ENCODE measurements at regions not wholly inside any gene's neighbourhood (a gene's known extent, or its start where the extent isn't known, plus 50 kb on each side); places are given as distances from the start of the nearest gene placed in this dataset.

DNA sequence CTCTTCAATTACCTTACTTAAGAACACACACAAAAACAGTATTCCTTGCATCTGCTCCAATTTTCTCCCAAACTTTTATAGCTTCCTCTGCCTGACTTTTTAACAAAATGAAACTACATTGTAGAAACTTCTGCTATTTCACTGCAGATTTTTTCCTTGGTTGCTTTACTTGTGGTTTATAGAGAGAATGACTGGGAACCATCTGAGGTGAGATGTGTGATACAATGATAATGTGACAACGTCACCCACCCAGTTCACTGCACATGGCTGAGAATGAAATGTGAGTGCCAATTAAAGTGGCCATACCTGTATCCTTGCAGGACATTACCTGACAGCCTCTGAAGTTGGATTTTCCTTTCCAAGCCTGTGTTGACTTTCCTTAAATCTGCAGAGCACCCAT is 258.4 kb downstream of the CD83 start:
- no peak overlapping the region for H3K27ac Mint-ChIP-seq (ENCODE audit: unreplicated experiment)
- Histone ChIP-seq H3K36me3 (ENCODE audit: control insufficient read depth, insufficient read depth, low read length) (no peaks in the 10 kb centered on the region), H3K4me3 (ENCODE audit: low read depth, low read length) (no peak overlapping the region), H3K9me3 (peaks cover 7% of the 10 kb centered on the region; the same call in 1 of the 2 replicates), H3K27me3 (replicated peaks; ENCODE audit: control insufficient read depth, insufficient read depth, low read length) (no peaks in the 10 kb centered on the region), H3K4me1 (peaks cover 9% of the 10 kb centered on the region; the same call in 1 of the 2 replicates)
- ChIA-PET POLR2A (no interaction called here), CTCF (no interaction called here)
- no peaks in the 10 kb centered on the region for H3K27me3 Mint-ChIP-seq (ENCODE audit: insufficient read depth, unreplicated experiment)
- H3K4me1 Mint-ChIP-seq (ENCODE audit: low read depth, unreplicated experiment) = peaks cover 1% of the 10 kb centered on the region
- no peaks in the 10 kb centered on the region for H3K36me3 Mint-ChIP-seq (ENCODE audit: insufficient read depth, unreplicated experiment)
- no peak for DNase-seq
- BruUV-seq (replicated peaks) = no TSS peak
- intact Hi-C loops (cut with micrococcal nuclease; ENCODE audit: unreplicated experiment) = no loop called here
- H3K4me3 Mint-ChIP-seq (ENCODE audit: unreplicated experiment) = no peak overlapping the region
- TF ChIP-seq, protein P1, sequence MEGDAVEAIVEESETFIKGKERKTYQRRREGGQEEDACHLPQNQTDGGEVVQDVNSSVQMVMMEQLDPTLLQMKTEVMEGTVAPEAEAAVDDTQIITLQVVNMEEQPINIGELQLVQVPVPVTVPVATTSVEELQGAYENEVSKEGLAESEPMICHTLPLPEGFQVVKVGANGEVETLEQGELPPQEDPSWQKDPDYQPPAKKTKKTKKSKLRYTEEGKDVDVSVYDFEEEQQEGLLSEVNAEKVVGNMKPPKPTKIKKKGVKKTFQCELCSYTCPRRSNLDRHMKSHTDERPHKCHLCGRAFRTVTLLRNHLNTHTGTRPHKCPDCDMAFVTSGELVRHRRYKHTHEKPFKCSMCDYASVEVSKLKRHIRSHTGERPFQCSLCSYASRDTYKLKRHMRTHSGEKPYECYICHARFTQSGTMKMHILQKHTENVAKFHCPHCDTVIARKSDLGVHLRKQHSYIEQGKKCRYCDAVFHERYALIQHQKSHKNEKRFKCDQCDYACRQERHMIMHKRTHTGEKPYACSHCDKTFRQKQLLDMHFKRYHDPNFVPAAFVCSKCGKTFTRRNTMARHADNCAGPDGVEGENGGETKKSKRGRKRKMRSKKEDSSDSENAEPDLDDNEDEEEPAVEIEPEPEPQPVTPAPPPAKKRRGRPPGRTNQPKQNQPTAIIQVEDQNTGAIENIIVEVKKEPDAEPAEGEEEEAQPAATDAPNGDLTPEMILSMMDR (IDR thresholded peaks at IDR 0.05; ENCODE audit: insufficient read depth in 1 of 2, low read depth in 1 of 2, low read length in 1 of 2, severe bottlenecking in 1 of 2, unreplicated experiment in 1 of 2) = no peak
- H3K9me3 Mint-ChIP-seq (ENCODE audit: unreplicated experiment) = peaks cover 18% of the 10 kb centered on the region

DNA sequence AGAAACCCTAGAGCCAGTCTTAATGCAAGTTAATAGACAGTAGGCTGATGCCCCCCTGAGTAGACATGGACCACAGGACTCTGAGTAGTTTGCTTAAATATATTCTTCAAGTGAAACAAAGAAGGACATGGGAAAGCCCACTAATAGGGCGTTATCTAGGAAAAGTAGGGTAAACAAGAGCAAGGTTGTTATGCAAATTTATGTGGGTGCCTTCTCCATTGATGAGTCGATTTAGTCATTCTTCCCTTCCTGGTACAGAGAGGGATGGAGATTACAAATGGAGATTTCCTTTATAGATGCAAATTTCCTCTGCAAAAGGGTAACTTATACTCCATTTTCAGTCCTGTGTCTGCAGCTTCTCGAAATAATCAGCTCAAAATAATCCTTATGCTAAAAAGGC is 262.0 kb downstream of the CD83 start:
- intact Hi-C loops (cut with micrococcal nuclease; ENCODE audit: unreplicated experiment) = no loop called here
- no peak overlapping the region for H3K4me3 Mint-ChIP-seq (ENCODE audit: unreplicated experiment)
- ChIA-PET POLR2A (no interaction called here), CTCF (no interaction called here)
- Histone ChIP-seq H3K9me3 (peaks cover 7% of the 10 kb centered on the region; the same call in 1 of the 2 replicates), H3K4me1 (peaks cover 23% of the 10 kb centered on the region), H3K4me3 (ENCODE audit: low read depth, low read length) (no peak overlapping the region), H3K27me3 (replicated peaks; ENCODE audit: control insufficient read depth, insufficient read depth, low read length) (no peaks in the 10 kb centered on the region), H3K36me3 (ENCODE audit: control insufficient read depth, insufficient read depth, low read length) (no peaks in the 10 kb centered on the region)
- TF ChIP-seq, protein P1 (IDR thresholded peaks at IDR 0.05; ENCODE audit: insufficient read depth in 1 of 2, low read depth in 1 of 2, low read length in 1 of 2, severe bottlenecking in 1 of 2, unreplicated experiment in 1 of 2) = no peak
- no peak for DNase-seq
- H3K4me1 Mint-ChIP-seq (ENCODE audit: low read depth, unreplicated experiment) = peaks cover 23% of the 10 kb centered on the region
- no peaks in the 10 kb centered on the region for H3K36me3 Mint-ChIP-seq (ENCODE audit: insufficient read depth, unreplicated experiment)
- H3K27me3 Mint-ChIP-seq (ENCODE audit: insufficient read depth, unreplicated experiment) = no peaks in the 10 kb centered on the region
- BruUV-seq (replicated peaks) = no TSS peak
- no peak overlapping the region for H3K27ac Mint-ChIP-seq (ENCODE audit: unreplicated experiment)
- peaks cover 17% of the 10 kb centered on the region for H3K9me3 Mint-ChIP-seq (ENCODE audit: unreplicated experiment)

DNA sequence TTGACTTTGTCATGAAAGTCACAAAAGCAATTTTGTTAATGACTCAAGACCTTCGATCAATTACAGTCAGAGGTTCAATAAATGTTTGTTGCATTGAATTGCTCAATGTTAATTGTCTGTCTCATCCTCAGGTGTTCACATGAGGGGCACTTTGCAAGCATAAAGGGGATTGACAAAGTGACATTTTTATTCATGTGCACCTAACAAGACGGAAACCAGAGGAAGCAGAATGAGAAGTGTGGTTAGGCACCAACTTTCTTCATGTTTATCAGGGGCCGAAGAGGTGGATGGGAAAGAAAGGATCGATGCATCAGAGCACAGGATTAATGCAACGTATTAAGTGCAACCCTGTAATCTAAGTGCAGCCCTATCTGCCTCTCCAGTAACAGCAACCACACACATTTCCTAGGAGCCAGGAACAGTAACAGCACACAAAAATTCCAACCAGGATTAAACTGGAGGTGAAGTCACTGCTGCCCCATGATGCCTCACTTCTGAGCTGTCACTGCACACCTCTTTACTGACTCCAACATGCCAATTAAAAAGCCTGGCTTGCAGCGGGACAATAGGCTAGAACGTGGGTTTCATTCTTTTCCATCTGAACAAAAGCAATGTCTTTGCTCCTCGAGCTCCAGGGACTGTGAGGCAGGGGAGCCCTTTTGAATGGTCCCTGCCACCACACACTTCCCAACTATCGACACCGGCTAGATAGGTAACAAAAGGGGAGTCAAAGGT is 262.7 kb downstream of the CD83 start:
- Histone ChIP-seq H3K9me3 (peaks cover 7% of the 10 kb centered on the region; the same call in 1 of the 2 replicates), H3K4me3 (ENCODE audit: low read depth, low read length) (no peak overlapping the region), H3K36me3 (ENCODE audit: control insufficient read depth, insufficient read depth, low read length) (no peaks in the 10 kb centered on the region), H3K27me3 (replicated peaks; ENCODE audit: control insufficient read depth, insufficient read depth, low read length) (no peaks in the 10 kb centered on the region), H3K4me1 (peaks cover 24% of the 10 kb centered on the region)
- no peak for DNase-seq
- Mint-ChIP-seq H3K4me3 (ENCODE audit: unreplicated experiment) (no peak overlapping the region), H3K4me1 (ENCODE audit: low read depth, unreplicated experiment) (peaks cover 26% of the 10 kb centered on the region), H3K36me3 (ENCODE audit: insufficient read depth, unreplicated experiment) (no peaks in the 10 kb centered on the region), H3K27ac (ENCODE audit: unreplicated experiment) (no peak overlapping the region), H3K9me3 (ENCODE audit: unreplicated experiment) (peaks cover 20% of the 10 kb centered on the region), H3K27me3 (ENCODE audit: insufficient read depth, unreplicated experiment) (no peaks in the 10 kb centered on the region)
- intact Hi-C loops (cut with micrococcal nuclease; ENCODE audit: unreplicated experiment) = no loop called here
- TF ChIP-seq, protein P1 (IDR thresholded peaks at IDR 0.05; ENCODE audit: insufficient read depth in 1 of 2, low read depth in 1 of 2, low read length in 1 of 2, severe bottlenecking in 1 of 2, unreplicated experiment in 1 of 2) = no peak
- BruUV-seq (replicated peaks) = no TSS peak
- POLR2A ChIA-PET = no interaction called here
- CTCF ChIA-PET = no interaction called here

Measured in Caco-2 (cell line).